Left ventricle myocardium inferior (tissue), 1 donor: ENCODE measurements at regions not wholly inside any gene's neighbourhood (a gene's known extent, or its start where the extent isn't known, plus 50 kb on each side); places are given as distances from the start of the nearest gene placed in this dataset.

Source experiments
- DNase-seq: peaks from one replicate; pipeline ENCODE4 v3.0.0-alpha.2; 2020
- H3K27ac ChIP-seq: fragments of 200-600 bp; replicated peaks from 2 replicates; pipeline ENCODE4 v1.8.0; 2021
- H3K27me3 ChIP-seq: fragments of 200-600 bp; 2 replicates; pipeline ENCODE4 v1.8.0; 2021; ENCODE audit warnings: low read depth
- H3K36me3 ChIP-seq: fragments of 200-600 bp; 2 replicates; pipeline ENCODE4 v1.8.0; 2021
- H3K4me1 ChIP-seq: fragments of 200-600 bp; 2 replicates; pipeline ENCODE4 v1.8.0; 2021
- H3K4me3 ChIP-seq: fragments of 200-600 bp; 2 replicates; pipeline ENCODE4 v1.8.0; 2021; ENCODE audit warnings: mild to moderate bottlenecking, moderate library complexity
- H3K9me3 ChIP-seq: fragments of 200-600 bp; replicated peaks from 2 replicates; pipeline ENCODE4 v1.8.0; 2021
- CTCF ChIP-seq: fragments of 200-600 bp; IDR thresholded peaks from 2 replicates; pipeline ENCODE4 v1.8.0; 2021; ENCODE audit warnings: antibody characterized with exemption, mild to moderate bottlenecking, borderline replicate concordance
- intact Hi-C: fragments of 100-400 bp; cut with micrococcal nuclease; formaldehyde crosslinking; loops from one replicate; pipeline ENCODE4 v1.11.0; 2022
- donor health status: DM: no; HTN: yes; CAD: no; lungs with severe emphysema.

- no peak overlapping the region for H3K4me3 ChIP-seq
- no peaks in the 10 kb centered on the region for H3K9me3 ChIP-seq
- H3K36me3 ChIP-seq = no peaks in the 10 kb centered on the region
- no peak overlapping the region for H3K27ac ChIP-seq
- TF ChIP-seq CTCF = no peak
- no peaks in the 10 kb centered on the region for H3K4me1 ChIP-seq
- no peaks in the 10 kb centered on the region for H3K27me3 ChIP-seq
- DNase-seq = no peak
- intact Hi-C loops = no loop called here
Measured at GRCh38 chr13:58926858-58927257, 1236.9 kb downstream of the DIAPH3 start.

- Histone ChIP-seq H3K9me3 (no peaks in the 10 kb centered on the region), H3K27me3 (no peaks in the 10 kb centered on the region), H3K36me3 (no peaks in the 10 kb centered on the region), H3K4me1 (no peaks in the 10 kb centered on the region), H3K27ac (no peak overlapping the region), H3K4me3 (no peak overlapping the region)
- DNase-seq = no peak
- TF ChIP-seq CTCF = no peak
- intact Hi-C loops = no loop called here
Measured at GRCh38 chr13:58933475-58933874, 1230.3 kb downstream of the DIAPH3 start.

GRCh38 chr13:58935689-58936088, 1228.0 kb downstream of the DIAPH3 start:
- Histone ChIP-seq H3K27ac (no peak overlapping the region), H3K4me3 (no peak overlapping the region), H3K9me3 (no peaks in the 10 kb centered on the region), H3K27me3 (no peaks in the 10 kb centered on the region), H3K4me1 (no peaks in the 10 kb centered on the region), H3K36me3 (no peaks in the 10 kb centered on the region)
- no peak for DNase-seq
- TF ChIP-seq CTCF = no peak
- intact Hi-C loops = no loop called here

- no peak overlapping the region for H3K27ac ChIP-seq
- no peak for TF ChIP-seq CTCF
- no peak overlapping the region for H3K4me3 ChIP-seq
- H3K9me3 ChIP-seq = peaks cover 29% of the 10 kb centered on the region
- intact Hi-C loops = no loop called here
- no peak for DNase-seq
- no peaks in the 10 kb centered on the region for H3K4me1 ChIP-seq
- no peaks in the 10 kb centered on the region for H3K36me3 ChIP-seq
- no peaks in the 10 kb centered on the region for H3K27me3 ChIP-seq
Measured at GRCh38 chr13:58946274-58946673, 1217.5 kb downstream of the DIAPH3 start.

- intact Hi-C loops = no loop called here
- Histone ChIP-seq H3K27me3 (no peaks in the 10 kb centered on the region), H3K36me3 (no peaks in the 10 kb centered on the region), H3K4me3 (no peak overlapping the region), H3K4me1 (no peaks in the 10 kb centered on the region), H3K9me3 (peaks cover 29% of the 10 kb centered on the region), H3K27ac (no peak overlapping the region)
- DNase-seq = no peak
- TF ChIP-seq CTCF = no peak
Measured at GRCh38 chr13:58949646-58950045, 1214.1 kb downstream of the DIAPH3 start.

- no peaks in the 10 kb centered on the region for H3K27me3 ChIP-seq
- H3K9me3 ChIP-seq = peaks cover 29% of the 10 kb centered on the region
- no peaks in the 10 kb centered on the region for H3K36me3 ChIP-seq
- H3K4me1 ChIP-seq = no peaks in the 10 kb centered on the region
- no peak overlapping the region for H3K27ac ChIP-seq
- DNase-seq = no peak
- intact Hi-C loops = no loop called here
- TF ChIP-seq CTCF = no peak
- no peak overlapping the region for H3K4me3 ChIP-seq
Measured at GRCh38 chr13:58950911-58951310, 1212.8 kb downstream of the DIAPH3 start.
